NCI-H1105 treated with DMSO at 0.1 percent for 48 hours (cell line): ENCODE measurements at regions not wholly inside any gene's neighbourhood (a gene's known extent, or its start where the extent isn't known, plus 50 kb on each side); places are given as distances from the start of the nearest gene placed in this dataset.
"Not testable (repeated sequence)": the region's sequence is repeated elsewhere in the genome, so short reads cannot be mapped to it uniquely, and the experiment has no call there.

ENCODE experiments used
- DNase-seq: peaks from one replicate; lab custom pipeline; 2025; lab: John Stamatoyannopoulos, UW

DNA sequence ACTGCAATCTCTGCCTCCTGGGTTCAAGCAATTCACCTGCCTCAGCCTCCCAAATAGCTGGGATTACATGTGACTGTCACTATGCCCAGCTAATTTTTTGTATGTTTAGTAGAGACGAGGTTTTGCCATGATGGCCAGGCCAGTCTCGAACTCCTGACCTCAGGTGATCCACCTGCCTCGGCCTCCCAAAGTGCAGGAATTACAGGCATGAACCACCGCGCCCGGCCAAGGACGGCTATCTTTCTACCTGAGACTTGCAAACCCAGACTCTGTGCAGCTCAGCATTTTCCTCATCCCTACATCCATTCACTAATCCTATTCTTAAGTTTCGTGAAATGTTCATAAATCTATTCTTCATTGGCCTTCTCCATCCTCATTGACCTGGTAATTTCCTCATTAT lies 330.0 kb downstream of the ANTXR2 start:
- no peak for DNase-seq

- no peak for DNase-seq
Observed at GRCh38 chr4:79739912-79740311, 331.9 kb upstream of the GK2 start.

DNA sequence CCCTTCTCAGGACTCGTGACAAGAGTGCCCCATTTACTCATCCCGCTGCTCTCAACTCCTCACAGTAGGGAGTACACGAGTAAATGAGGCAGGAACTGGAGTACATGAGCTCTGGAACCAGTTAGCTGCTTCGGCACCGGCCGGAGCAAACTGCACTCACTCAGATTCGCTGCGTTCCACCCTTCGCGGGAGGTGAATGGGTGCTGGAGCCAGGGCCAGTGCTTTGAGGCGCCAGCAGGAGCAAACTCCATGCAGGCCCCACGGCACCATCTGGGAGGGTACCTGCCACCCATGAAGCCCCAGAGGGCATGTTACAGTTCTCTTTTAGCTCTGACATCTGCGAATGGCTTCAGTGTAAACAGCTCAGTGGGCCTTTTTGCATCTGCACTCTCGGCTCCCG lies 315.5 kb upstream of the GK2 start:
- no peak for DNase-seq

DNA sequence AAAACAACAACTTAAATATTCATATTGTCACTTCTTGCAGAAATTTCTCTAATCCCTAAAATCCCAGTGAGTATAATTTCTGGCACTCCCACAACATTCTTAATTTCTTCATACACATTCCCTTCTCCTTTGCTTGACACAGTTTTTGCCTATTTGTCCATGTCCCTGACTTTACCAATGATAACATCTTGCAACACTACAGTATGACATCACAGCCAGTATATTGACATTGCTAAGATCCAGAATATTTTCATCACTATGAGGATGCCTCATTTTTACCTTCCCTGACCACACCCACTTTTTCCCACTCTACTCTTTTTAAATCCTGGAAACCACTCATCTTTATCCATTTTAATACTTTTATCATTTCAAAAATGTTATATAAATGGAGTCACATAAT lies 292.3 kb upstream of the GK2 start:
- no peak for DNase-seq

DNA sequence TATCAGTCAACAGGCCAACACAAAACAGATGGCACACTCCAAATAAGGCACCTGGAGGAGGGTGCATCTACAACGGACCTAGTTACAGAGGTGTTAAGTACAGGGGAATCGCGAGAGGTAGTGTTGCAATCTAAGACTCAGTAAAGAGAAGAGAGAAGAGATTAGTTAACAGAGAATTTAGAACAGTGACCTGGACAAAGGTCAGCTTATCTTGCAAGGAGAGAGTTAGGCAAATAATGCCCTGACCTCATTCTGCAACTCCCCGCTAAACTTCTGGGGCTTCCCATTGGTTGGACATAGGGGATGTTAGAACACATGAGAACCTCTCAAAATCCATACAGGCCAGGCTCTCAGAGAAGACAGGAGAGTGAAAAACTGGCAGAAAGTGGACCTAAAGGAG lies 289.4 kb upstream of the GK2 start:
- no peak for DNase-seq

DNA sequence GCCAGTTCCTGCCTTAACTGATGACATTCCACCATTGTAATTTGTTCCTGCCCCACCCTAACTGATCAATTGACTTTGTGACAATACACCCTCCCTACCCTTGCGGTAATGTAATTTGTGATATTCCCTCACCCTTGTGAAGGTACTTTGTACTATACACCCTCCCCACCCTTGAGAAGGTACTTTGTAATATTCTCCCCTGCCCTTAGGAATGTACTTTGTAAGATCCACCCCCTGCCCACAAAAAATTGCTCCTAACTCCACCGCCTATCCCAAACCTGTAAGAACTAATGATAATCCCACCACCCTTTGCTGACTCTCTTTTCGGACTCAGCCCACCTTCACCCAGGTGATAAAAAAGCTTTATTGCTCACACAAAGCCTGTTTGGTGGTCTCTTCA lies 288.5 kb upstream of the GK2 start:
- not testable (repeated sequence) for DNase-seq

DNA sequence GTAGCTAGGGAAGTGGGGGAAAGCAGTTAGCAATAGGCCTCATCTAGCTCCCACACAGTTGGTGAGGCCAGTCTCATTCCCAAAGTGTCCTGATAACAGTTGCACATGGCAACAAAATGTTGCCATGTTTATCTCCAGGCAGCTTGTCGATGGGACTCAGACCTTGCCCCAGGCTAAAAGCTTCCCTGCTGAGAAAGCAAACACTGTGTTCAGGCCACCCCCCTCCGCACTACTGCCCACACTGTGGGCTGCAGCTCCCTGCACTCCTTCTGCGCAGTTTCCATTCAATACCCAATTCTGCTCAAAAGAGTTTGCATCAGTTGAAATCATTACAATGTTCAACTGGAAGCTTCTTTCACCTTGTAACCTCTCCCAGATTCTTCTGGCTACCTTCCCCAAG lies 287.8 kb upstream of the GK2 start:
- DNase-seq, result no peak

DNA sequence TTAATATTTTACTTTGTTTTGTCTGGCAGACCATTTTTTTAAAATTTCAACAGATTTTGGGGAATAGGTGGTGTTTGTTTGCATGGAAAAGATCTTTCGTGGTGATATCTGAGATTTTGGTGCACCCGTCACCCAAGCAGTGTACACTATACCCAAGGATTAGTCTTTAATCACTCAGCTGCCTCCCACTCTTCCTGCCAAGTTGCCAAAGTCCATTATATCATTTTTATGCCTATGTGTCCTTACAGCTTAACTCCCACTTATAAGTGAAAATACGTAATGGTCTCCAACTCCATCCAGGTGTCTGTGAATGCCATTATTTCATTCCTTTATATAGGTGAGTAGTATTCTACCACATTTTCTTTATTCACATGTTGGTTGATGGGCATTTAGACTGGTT lies 281.7 kb upstream of the GK2 start:
- no peak for DNase-seq

- no peak for DNase-seq
Observed at GRCh38 chr4:79688691-79689090, 280.7 kb upstream of the GK2 start.

DNA sequence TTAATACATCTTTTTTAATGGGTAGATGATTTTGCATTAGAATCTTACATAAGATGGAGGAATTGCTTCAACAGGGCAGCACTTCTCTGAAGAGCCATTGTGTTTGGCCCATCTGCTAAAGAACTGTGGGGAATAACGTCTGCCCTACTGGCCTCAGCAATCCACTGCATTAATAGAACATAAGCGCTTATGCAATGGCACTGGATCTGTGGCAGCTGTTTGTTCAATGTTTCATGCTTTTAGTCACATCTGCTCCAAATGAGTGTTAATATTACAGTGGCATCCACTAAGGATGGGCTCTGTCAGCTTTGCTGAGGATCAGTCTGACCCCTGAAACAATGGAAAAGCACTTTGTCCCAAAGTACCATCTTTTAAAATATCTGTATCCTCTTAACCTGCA lies 279.0 kb upstream of the GK2 start:
- DNase-seq, result no peak

DNA sequence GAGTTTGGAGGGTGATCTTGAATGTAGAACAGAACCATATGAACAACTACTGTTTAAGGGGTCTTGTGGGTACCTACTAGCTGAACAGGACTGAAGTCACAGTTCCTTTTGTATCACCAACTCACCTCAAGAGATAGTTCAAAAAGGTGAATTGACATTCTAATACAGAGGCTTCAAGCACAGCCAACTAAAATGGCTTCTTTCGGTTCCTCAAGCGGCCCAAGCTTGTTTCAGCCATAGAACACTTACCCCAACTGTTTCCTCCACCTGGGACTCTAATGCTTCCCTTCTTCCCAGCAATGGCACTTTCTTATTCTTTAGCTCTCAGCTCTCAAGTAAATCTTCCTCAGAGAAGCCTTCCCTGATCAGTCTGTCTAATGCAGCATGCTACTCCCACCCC lies 277.5 kb upstream of the GK2 start:
- DNase-seq, result no peak

GRCh38 chr4:79684516-79684915 lies 276.5 kb upstream of the GK2 start:
- no peak for DNase-seq

GRCh38 chr4:79682801-79683530 lies 274.9 kb upstream of the GK2 start:
- DNase-seq, result no peak

DNA sequence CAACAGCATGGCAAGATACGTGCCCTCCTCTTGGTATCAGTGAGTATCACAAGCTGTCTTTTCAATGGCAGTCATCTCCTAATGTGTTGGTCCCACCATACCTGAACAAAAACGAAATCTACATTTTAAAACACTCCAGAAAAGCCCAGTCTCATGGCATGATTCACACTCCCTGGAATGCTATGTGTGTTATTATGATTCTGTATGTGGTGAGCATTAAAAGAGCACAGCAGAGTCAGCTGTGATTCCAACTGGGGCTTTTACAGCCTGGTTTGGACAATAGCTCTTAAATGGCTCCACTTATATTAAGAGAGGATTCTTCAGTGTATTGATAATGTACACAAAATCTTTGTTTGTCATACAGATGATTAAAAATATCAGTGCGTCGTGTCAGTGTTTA lies 274.1 kb upstream of the GK2 start:
- DNase-seq, result no peak

- DNase-seq, result no peak
Observed at GRCh38 chr4:79679859-79680258, 271.8 kb upstream of the GK2 start.

- DNase-seq, result no peak
Observed at GRCh38 chr4:79678472-79679202, 270.6 kb upstream of the GK2 start.

DNA sequence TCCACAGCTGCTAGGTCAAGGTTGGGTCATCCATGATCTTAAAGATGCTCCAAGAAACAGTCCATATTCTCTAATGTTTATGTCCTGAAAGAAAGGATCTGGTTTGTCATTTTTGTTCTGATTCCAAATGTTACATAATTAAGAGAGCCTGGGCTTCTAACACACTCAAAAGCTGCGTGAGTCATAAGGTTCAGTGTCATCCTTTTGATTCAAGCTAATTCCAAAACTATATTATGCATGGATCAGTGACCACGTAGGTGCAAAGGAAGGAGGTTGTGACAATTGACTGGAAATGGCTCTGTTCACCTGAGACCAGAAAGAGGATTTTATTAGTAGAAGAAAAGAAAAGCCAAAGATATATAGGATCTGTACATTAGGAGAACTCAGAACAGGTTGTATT lies 268.7 kb upstream of the GK2 start:
- DNase-seq, result no peak

GRCh38 chr4:79674906-79675305 lies 266.9 kb upstream of the GK2 start:
- not testable (repeated sequence) for DNase-seq

- no peak for DNase-seq
Observed at GRCh38 chr4:79673898-79674297, 265.9 kb upstream of the GK2 start.

DNA sequence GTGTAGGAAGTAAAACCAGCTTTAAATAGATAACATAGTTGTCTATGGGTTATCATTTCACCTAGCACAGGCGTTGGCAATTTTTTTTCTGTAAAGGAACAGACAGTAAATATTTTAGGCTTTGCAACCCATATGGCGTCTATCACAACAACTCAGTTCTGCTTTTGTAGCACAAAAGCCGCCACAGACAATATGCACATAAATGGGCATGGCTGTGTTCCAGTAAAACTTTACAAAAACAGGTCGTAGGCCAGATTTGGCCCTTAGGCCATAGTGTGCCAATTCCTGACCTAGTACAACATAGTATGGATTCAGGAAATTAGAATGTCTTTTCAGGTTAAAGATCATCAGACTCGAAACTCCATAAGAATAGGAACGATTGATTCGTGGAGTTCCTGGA lies 265.3 kb upstream of the GK2 start:
- DNase-seq, result no peak

GRCh38 chr4:79666875-79667274 lies 258.8 kb upstream of the GK2 start:
- no peak for DNase-seq

DNA sequence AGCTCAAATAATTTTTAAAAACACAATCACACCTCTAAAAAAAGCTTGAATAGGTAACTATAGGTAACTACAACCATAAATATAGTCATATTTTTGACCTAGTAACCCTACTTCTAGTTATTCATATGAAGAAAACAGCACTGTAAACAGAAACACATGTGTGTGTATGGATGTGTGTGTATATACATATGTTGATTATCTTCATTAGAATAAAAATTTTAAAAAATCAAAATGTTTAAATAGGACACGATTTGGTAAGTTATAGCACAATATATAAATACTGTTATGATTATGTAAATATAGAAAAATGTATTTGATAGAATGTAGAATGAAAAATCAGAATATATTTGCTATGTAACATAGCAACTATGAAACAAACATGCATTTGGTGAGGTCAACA lies 258.1 kb upstream of the GK2 start:
- no peak for DNase-seq

DNA sequence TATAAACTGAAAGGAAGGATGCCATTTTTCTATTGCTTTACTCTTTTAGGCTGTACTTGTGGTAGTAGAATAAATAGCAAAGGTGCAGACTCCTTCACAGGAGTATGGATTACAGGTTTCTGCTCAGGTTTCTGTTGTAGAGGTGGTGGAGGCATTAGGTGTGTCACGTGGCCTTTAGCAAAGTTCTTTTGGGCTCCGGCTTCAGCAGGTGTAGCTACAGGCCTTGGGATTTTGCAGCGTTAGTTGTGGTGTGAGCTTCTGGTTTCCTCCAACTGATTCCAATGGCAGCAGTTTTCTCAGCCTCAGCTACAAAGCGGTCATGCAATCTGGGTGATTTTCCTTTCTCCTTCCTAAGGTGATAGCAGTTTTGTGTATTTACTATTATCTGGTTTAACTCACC lies 255.8 kb upstream of the GK2 start:
- DNase-seq, result no peak

GRCh38 chr4:79663141-79663540 lies 255.1 kb upstream of the GK2 start:
- DNase-seq, result no peak
